Stimulated activated CD8-positive, alpha-beta memory T cell treated with anti-CD3 and anti-CD28 coated beads, Interleukin-4, amount 100 ng/mL, for 24 hours (primary cell): ENCODE measurements at regions not wholly inside any gene's neighbourhood (a gene's known extent, or its start where the extent isn't known, plus 50 kb on each side); places are given as distances from the start of the nearest gene placed in this dataset.

Experiments
- DNase-seq: peaks from one replicate; pipeline ENCODE4 v3.0.0-alpha.2; 2020; ENCODE audit warnings: low read depth

- no peak for DNase-seq
Observed at GRCh38 chr3:124246376-124246775, 254.5 kb upstream of the ROPN1 start.

DNA sequence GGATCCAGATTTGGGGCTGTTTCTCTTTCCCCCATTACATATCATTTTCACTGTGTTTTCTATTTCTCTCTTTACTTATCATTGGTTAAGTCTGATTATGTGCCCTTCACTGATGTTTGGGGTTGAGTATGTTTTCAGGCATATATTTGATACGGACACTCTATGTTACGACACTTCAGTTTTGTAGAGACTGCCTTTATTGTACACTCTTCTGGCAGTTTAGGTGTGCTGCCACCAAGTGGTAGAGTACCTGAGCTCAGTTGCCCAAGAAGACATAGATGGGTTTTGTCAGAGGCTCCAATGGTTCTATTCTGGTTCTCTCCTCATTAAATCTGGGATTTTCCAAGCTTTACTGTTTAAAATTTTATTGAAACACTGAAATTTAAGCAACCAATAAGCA is 255.0 kb upstream of the ROPN1 start:
- DNase-seq = no peak

DNA sequence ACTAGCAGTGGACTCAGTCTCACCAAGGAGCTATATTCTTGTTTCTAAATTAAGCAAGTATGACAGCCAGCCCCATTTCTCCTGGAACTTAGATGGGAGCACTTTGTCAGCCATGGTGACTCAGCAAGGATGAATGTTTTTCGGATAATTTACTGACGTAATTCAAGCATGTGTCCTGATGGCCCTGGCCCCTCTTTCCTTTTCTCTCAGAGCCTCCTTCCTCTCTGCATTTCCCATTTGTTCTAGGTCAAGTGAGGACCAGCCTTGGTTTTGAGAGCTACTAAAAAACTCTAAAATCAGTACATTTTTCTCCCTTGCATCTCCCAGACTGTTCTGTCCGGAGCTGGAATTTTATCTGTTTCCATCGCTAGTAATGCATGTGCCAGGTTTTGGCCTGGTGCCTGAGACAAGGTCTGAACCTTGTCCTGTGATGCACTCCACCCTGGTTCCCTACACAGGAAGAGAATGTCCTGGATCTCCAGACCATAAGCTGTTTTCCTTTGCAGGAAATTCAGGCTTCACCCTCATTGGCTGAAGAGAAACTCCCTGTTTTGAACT is 256.6 kb upstream of the ROPN1 start:
- DNase-seq = no peak

DNA sequence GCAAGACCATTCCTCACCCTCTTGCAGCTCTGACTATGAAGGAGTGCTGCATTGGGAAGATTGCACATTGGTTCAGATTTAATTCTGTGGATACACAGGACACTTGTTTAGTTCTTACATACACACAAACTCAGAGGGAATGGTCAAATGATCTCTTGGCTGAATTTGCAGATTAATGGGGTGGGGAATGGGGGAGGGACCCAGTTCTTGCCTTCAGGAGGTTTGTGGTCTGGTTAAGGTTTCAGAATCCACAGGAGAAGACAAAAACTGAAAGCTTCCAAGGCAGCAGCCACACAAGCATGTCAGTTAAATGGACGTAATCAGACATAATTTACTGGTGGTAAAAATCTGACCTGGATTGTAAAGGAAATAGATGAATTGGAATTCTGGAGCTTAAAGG is 257.1 kb upstream of the ROPN1 start:
- no peak for DNase-seq

DNA sequence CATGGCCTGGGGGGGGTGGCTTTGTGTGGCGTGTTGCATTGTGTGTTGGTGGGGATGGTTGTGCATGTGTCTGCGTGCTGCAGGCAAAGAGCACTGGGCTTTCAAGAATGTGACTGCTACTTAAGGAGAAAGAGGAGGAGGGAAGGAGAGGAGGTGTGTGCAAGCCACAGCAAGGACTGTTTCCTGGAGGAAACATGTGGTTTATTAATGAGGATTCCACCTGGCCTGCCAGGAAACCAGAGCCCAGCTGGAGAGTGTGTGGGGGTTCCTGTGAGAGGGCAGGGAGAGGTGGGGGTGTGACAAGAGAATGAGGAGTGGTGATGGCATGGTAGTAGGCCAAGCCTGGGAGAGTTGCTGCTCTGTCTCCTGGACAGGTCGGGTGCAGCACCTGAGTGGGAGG is 258.1 kb upstream of the ROPN1 start:
- no peak for DNase-seq

DNA sequence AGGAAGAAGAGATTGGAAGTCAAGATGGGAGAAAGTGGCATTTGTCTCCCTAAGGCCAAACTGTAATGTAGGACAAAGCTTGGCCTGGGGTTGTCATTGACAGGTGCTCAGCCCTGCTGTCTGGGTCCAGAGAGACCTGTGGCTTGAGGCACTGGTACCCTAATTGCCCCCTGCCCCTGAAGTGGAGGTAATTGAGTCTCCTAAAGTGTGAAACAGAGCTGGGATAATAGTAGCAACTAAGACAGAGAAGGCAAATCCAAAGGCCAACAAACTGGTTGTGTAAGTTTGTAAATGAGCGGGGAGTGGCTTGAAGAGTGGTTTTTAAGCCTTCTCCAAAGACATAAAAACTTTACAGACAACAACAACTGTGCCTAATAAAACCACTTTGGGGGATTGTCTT is 264.2 kb upstream of the ROPN1 start:
- no peak for DNase-seq

GRCh38 chr3:124256599-124256998 is 264.7 kb upstream of the ROPN1 start:
- DNase-seq = no peak

DNA sequence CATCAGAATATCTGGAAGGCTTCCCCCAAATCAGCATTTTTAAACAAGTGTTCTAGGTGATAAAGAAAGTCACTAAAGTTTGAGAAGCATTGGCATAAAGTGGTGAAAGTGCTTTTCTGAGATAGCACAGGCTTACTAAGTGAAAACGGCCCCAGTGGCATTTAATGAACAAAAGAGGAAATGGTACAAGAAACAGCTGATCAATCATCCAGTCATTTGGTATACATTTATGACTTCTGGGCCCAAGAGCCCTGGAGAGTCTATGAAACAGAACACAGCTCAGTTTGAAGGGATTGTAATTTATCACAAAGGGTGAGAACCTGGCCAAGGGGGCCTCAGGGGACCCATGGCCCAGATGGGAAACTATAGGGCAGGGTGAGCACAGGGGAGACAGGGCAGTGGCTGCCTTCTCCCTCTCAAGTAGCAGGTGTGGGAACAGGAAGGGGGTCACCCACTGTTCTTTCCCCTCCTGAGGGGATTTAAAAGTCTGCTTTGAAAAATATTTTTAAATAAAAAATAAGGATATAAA is 265.5 kb upstream of the ROPN1 start:
- DNase-seq = no peak

- no peak for DNase-seq
Observed at GRCh38 chr3:124258057-124258500, 266.2 kb upstream of the ROPN1 start.

DNA sequence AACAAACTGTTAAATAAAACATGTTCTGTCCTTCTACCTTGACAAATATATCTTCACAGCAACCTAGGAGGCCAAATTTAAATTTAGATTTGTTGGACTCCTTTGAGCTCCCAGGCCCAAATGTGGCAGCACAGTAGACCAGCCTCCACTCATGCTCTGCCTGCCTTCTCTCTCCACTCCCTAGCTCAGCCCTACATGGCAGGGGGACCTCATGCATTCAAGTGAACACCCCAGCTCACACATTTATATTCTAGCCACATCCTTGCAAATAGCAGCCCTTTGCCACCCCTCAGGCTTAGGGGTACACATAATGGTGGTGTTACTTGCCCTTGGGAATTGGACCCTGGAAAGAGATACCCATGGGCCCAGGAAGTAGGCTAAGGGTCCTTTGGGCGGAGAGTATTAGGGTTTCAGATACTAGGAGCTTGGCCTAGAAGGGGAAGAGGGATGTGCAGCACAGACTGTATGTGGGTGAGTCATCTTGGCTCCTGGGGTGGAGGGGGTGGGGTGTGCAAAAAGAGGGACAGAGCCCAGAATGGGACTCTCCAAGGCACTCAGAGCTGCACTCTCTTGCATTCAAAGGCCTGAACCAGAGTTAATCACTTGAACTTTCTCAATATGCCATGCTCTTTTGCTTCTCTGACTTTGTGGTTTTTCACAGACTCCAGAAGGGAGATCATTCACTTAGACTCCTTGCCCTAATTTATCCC is 268.4 kb upstream of the ROPN1 start:
- no peak for DNase-seq

DNA sequence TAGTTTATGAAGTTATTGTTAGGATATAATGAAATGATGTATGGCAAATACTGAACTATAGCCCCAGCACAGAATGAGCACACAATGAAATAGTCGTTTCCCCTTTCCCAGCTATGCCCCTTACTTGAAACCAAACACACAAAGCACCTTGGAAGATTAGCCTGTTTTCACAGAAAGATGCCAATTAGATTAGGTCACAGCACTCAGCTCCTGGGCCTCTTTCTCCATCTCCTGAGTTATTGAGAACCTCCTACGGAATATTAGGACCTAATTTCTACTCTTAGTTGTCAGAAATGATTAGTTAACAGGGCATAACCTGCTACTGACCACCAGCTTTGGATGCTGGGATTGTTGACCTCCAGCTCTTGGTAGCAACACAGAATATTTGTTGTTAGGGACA is 269.4 kb upstream of the ROPN1 start:
- DNase-seq = no peak

DNA sequence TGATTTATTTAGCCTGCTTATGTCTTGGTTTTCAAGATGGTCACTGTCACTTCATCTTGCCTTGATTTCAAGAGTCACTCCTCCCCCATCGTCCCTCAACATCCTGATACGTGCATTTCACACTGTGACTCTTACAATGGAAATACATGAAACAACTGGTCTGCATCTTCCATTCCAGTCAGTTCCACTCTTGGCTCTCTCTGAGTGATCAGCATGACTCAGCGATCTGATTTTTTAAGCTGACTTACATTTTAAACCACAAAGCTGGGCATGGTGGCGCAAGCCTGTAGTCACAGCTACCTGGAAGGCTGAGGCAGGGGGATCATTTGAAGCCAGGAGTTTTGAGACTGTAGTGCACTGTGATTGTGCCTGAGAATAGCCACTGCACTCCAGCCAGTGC is 271.2 kb upstream of the ROPN1 start:
- DNase-seq = no peak

GRCh38 chr3:124264346-124264745 is 272.4 kb upstream of the ROPN1 start:
- DNase-seq = no peak

DNA sequence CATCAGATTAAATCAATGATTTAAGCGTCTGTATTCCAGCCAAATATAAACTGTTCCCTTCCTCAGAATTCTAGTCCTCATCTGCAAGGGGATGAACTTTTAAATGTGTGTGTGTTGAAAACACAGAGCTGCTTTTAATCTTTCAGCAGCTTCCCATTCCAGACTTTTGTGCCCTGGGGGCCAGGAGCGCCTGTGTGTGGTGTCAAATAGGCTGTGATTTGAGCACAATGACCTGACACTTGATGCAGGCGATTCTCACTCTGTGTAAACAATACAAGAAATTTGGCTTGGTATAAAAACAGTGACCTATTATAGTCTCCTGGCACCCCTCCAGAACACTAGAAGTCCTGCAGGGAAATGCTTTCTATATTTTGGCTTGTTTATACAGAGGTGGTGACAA is 274.6 kb upstream of the ROPN1 start:
- DNase-seq = no peak

DNA sequence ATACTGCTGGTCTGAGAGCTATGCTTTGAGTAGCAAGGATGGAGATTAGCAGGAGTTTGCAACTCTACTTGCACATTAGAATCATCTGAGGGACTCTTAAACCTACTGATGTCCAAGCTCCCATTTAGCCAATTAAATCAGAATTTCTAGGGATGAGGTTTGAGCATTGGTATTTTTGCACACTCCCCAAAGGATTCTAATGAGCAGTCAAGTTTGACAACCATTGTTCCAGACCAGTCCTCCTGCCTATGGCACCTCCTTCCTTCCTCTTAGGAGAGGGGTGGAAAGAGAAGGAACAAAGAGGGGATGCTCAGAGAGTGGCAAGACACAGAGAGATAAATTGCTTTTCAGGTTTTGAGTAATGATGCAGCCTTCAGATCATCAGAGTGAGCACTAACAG is 275.5 kb upstream of the ROPN1 start:
- DNase-seq = no peak

- no peak for DNase-seq
Observed at GRCh38 chr3:124268355-124268754, 276.4 kb upstream of the ROPN1 start.

GRCh38 chr3:124269619-124270018 is 277.7 kb upstream of the ROPN1 start:
- DNase-seq = no peak

- no peak for DNase-seq
Observed at GRCh38 chr3:124272605-124273151, 280.8 kb upstream of the ROPN1 start.

- DNase-seq = no peak
Observed at GRCh38 chr3:124273651-124274050, 281.7 kb upstream of the ROPN1 start.

DNA sequence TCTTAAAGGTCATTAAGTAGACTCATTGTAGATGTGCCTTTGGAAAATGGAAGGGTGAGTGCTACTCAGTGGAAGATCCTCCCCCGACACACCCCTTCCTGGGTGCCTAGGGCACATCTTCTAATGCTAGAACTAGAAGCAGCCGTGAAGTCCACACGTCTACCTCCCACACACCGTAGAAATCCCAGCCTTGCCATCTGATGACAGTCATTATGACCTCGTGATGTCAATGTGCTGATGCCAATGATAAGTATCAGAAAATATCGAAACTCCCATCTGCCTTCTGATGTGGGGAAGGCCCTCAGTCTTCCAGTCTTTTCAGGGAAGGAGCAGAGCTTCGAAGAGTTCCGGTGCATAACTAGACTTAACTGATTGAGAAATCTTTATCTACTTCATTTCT is 282.1 kb upstream of the ROPN1 start:
- DNase-seq = no peak

GRCh38 chr3:124275412-124275811 is 283.5 kb upstream of the ROPN1 start:
- DNase-seq = no peak

GRCh38 chr3:124276133-124276532 is 284.2 kb upstream of the ROPN1 start:
- no peak for DNase-seq

DNA sequence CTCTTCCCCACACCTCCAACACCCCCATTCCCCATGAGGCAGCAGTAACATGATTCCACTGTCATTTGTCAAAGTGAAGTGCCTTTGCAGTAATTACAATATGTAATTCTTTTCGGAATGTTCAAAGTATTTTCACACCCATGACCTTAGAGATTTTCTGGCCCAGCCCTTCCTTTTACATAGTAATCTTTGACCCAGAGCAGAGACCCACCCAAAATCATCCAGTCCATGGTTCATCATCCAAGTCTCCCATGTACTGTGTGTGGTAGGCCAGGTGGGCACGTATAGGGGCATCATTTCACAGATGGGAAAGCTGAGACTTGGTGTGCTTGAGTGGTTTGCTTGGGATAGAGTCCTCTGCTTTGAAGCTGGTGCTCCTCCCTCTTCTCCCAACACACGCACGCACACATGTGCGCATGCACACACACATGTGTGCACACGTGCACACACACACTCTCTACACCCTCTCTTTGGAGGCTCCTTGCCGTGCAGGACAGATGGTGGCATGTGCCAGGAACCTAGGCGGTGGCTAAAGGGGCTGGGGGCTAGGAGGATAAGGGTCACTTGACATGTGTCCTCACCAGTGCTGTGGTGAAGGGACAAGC is 284.7 kb upstream of the ROPN1 start:
- DNase-seq = no peak
